IPS-18a (cell line): ENCODE measurements at regions not wholly inside any gene's neighbourhood (a gene's known extent, or its start where the extent isn't known, plus 50 kb on each side); places are given as distances from the start of the nearest gene placed in this dataset.
"Not testable (repeated sequence)": the region's sequence is repeated elsewhere in the genome, so short reads cannot be mapped to it uniquely, and the experiment has no call there.

Experiments used
- H3K27ac ChIP-seq: one replicate; pipeline ENCODE4 v1.5.1; 2013; ENCODE audit warnings: low read length
- H3K27me3 ChIP-seq: one replicate; pipeline ENCODE4 v1.6.1; 2013; ENCODE audit warnings: mild to moderate bottlenecking, low read length; ENCODE audit not compliant: control insufficient read depth, insufficient read depth
- H3K36me3 ChIP-seq: one replicate; pipeline ENCODE4 v1.6.1; 2013; ENCODE audit warnings: low read depth, low read length; ENCODE audit not compliant: control insufficient read depth
- H3K4me1 ChIP-seq: one replicate; pipeline ENCODE4 v1.6.1; 2013; ENCODE audit warnings: low read depth, low read length; ENCODE audit not compliant: control insufficient read depth
- H3K4me3 ChIP-seq: one replicate; pipeline ENCODE4 v1.5.1; 2013; ENCODE audit warnings: low read length
- H3K9ac ChIP-seq: one replicate; pipeline ENCODE4 v1.6.1; 2013; ENCODE audit warnings: mild to moderate bottlenecking, low read length, moderate library complexity
- H3K9me3 ChIP-seq: one replicate; pipeline ENCODE4 v1.6.1; 2013; ENCODE audit warnings: low read depth, low read length; ENCODE audit not compliant: control insufficient read depth

DNA sequence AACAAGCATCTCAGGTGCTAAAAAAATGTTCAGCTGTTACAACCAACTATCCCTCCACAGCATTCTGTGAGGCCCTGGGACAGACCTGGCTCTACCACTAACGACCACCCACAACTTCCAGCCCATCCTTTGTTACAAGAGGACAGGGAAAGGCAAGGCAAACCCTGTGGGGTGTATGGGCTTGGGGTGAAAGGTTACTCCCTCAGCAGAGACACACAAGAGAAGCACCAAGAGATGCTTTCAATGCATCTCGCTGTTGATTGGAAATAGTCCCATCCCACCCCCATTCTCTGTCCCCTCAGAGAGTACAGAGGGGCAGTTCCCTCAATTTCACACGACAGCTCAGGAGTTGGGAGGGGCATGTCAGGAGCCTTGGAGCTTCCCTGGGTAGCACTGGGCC is 234.1 kb downstream of the CAAP1 start:
- H3K27ac ChIP-seq = no peak overlapping the region
- no peaks in the 10 kb centered on the region for H3K36me3 ChIP-seq
- H3K4me3 ChIP-seq = no peak overlapping the region
- H3K9ac ChIP-seq = no peak overlapping the region
- H3K9me3 ChIP-seq = no peaks in the 10 kb centered on the region
- no peaks in the 10 kb centered on the region for H3K4me1 ChIP-seq
- no peaks in the 10 kb centered on the region for H3K27me3 ChIP-seq

DNA sequence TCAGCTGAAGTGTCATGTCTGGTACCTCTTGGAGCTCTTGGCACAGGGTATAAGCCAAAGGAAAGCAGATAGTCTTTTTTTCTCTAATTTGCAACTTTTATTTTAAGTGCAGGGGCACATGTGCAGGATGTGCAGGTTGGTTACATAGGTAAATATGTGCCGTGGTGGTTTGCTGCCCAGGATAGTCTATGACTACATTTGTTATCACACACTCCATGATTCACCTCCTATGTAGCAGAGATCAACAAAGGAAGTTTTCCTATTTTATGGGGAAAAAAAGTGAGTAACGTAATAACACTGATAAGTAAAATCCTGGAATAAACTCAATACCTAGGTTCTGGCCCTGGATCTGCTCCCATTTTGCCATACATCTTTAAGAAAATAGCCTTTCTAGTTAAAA is 234.6 kb downstream of the CAAP1 start:
- no peak overlapping the region for H3K4me3 ChIP-seq
- H3K4me1 ChIP-seq = no peaks in the 10 kb centered on the region
- no peaks in the 10 kb centered on the region for H3K9me3 ChIP-seq
- no peaks in the 10 kb centered on the region for H3K36me3 ChIP-seq
- no peak overlapping the region for H3K27ac ChIP-seq
- no peak overlapping the region for H3K9ac ChIP-seq
- no peaks in the 10 kb centered on the region for H3K27me3 ChIP-seq

DNA sequence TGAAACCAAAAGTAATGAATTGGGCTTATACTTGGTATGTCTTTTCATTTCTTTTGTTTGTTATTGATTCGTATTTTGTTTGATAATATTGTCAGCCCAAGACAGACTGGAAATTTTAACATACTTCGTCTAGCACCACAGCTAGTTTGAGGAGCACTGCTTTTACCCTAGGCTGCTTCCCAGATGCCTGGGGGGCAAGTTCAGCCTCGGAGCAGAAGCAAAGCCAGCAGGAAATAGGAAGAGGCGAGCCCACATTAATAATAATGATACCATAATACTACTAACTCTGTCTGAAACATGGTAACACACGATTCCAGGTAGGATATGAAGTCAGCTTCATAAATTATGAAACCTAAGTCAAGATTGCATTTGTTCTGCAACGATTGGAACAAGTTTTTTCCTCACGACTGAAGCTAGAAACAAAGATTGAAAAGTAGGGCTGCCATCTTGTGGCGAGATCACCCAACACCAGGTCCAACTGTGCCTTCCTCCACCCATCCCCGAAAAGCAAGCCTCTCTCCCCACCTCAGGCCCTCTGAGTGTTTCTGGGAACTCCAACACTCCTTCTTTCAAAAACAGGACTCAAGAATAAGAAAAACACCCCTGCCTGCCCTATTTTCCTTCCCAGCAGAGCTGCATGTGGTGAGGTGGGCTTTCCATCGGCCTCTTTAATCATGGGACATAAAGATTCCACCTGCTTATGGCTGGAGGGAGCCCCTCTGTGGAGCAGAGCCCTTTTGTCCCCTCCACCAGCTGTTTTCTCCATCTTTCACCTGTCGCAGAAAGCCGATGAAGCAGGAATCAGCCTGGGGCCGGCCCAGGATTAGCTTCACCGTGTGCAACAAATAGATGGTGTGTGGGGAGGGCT is 236.4 kb downstream of the CAAP1 start:
- Histone ChIP-seq H3K4me1 (no peaks in the 10 kb centered on the region), H3K4me3 (no peak overlapping the region), H3K9ac (no peak overlapping the region), H3K36me3 (no peaks in the 10 kb centered on the region), H3K27me3 (no peaks in the 10 kb centered on the region), H3K27ac (no peak overlapping the region), H3K9me3 (no peaks in the 10 kb centered on the region)

DNA sequence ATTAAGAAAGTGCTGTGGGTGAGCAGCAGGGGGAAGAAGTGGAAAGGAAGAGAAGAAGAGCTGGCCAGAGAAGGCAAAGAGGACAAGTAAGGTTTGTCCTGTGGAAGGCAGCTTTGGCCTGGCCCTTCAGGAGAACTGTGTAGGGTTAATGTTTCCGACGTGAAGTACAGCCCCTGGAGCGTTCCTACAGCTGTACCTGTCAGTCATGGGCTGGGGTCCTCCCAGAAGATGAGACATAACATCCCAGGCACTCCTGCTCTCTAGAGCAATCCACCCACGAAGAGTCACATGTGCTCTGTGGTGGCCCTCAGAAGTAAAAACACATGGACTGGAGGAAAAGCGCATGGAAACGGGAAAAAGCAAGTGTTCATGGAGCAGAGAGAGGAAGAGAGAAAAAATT is 237.4 kb downstream of the CAAP1 start:
- no peak overlapping the region for H3K9ac ChIP-seq
- H3K4me1 ChIP-seq = no peaks in the 10 kb centered on the region
- no peak overlapping the region for H3K27ac ChIP-seq
- no peaks in the 10 kb centered on the region for H3K27me3 ChIP-seq
- no peaks in the 10 kb centered on the region for H3K36me3 ChIP-seq
- no peaks in the 10 kb centered on the region for H3K9me3 ChIP-seq
- H3K4me3 ChIP-seq = no peak overlapping the region

DNA sequence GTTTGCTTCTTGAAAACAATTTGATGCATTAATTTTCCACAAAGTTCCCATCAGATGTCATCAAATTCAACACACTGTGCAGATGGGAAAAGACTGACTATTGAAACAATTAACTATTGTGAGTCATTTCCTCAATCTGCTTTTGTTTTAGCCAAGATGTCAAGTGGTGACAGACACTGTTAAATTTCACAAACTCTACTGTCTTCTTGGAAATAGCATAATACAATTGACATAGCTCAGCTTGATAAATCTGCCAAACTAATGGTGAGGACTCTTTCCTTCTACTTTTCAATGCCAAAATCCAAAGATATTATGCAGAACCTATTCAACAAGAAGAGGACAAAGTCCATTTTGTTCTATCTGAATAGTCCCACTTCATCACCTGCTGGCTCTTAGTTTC is 242.3 kb downstream of the CAAP1 start:
- Histone ChIP-seq H3K9ac (no peak overlapping the region), H3K4me1 (no peaks in the 10 kb centered on the region), H3K36me3 (no peaks in the 10 kb centered on the region), H3K9me3 (no peaks in the 10 kb centered on the region), H3K27me3 (no peaks in the 10 kb centered on the region), H3K27ac (no peak overlapping the region), H3K4me3 (no peak overlapping the region)

DNA sequence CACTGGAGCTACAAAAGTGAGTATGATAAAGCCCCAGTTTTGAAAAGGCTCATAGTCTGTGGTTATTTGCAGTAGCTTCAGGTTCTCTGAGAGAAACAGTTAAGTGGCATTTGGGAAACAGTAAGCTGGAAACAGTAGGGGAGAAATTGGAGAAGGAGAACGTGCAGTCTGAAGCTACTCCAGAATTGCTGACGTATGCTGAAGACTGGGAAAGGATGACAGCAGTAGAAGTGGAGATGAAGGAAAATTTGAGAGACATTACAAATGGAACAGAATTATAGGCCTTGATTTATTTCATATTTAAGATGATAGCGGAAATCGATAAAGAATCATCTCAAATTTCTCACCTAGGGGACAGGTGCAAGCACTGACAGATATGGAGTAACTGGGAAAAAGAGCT is 248.8 kb downstream of the CAAP1 start:
- Histone ChIP-seq H3K27me3 (no peaks in the 10 kb centered on the region), H3K36me3 (no peaks in the 10 kb centered on the region), H3K9ac (no peak overlapping the region), H3K4me3 (no peak overlapping the region), H3K4me1 (no peaks in the 10 kb centered on the region), H3K27ac (no peak overlapping the region), H3K9me3 (no peaks in the 10 kb centered on the region)

DNA sequence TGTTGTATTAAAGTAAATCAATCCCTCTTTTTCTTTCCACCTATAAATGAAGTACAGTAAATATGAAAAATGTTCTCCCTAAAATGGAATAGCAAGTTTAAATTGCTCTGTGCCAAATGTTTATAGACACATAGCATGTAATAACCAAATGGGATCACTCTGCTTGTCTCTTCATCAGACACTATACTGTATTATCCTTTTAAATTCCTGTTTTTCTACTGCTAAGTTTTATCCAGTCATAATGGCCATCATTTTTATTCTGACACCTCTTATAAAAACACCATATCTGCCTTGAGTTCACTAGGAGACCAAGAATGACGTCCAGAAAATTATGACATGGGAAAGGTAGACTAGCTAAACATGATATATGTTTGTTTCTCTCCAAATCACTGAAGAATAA is 252.8 kb downstream of the CAAP1 start:
- H3K36me3 ChIP-seq = no peaks in the 10 kb centered on the region
- H3K4me1 ChIP-seq = peaks cover 15% of the 10 kb centered on the region
- no peaks in the 10 kb centered on the region for H3K9me3 ChIP-seq
- no peak overlapping the region for H3K9ac ChIP-seq
- no peak overlapping the region for H3K4me3 ChIP-seq
- no peaks in the 10 kb centered on the region for H3K27me3 ChIP-seq
- no peak overlapping the region for H3K27ac ChIP-seq

DNA sequence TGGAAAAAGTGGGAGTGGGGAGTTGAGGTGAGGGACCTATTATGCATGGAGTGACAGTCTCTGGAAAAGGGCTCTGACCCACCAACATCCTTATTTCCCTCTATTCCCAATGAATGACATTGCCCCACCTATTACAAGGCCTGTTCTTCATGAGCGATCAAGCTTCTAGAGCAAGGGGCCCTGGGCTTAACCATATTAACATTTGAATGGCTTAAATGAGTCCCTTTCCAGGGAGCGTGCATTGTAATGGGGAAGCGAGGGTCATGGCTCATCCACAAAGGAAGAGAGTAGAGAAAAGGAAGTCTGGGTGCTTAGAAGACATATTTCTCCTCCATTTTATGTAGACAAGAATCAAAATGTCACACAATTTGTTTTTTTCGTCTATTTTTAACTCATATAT is 255.5 kb downstream of the CAAP1 start:
- Histone ChIP-seq H3K4me1 (peaks cover 15% of the 10 kb centered on the region), H3K4me3 (no peak overlapping the region), H3K36me3 (no peaks in the 10 kb centered on the region), H3K27ac (no peak overlapping the region), H3K27me3 (no peaks in the 10 kb centered on the region), H3K9me3 (no peaks in the 10 kb centered on the region), H3K9ac (no peak overlapping the region)

DNA sequence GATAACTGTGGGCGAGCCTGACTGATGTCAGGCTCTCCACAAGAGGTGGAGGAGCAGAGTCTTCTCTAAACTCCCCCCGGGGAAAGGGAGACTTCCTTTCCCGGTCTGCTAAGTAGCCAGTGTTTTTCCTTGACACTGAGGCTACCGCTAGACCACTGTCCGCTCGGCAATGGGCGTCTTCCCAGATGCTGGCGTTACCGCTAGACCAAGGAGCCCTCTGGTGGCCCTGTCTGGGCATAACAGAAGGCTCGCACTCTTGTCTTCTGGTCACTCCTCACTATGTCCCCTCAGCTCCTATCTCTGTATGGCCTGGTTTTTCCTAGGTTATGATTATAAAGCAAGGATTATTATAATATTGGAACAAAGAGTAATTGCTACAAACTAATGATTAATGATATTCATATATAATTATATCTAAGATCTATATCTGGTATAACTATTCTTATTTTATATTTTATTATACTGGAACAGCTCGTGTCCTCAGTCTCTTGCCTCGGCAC is 278.7 kb downstream of the CAAP1 start:
- H3K4me1 ChIP-seq, H3K27ac ChIP-seq, H3K4me3 ChIP-seq, H3K9ac ChIP-seq, H3K36me3 ChIP-seq, H3K9me3 ChIP-seq, H3K27me3 ChIP-seq: not testable (repeated sequence)

DNA sequence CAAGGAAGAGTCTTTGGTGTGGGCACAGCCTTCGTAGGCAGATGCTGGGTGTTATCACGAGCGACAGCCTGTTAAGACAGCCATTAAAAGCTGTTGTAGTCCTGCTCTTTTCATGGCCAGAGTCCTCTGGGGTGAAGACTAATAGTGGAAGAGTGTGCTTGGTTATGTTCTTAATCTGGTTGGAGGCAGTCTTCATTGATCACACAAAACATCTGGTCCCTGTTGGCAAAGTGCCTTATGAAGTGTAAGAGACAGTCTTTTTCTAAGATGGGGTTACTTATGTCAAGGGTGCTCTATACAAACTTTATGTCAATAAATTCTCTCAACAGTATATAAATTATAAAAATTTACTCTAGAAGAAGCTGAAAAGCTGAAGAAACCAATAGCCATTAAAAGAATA is 280.4 kb downstream of the CAAP1 start:
- H3K36me3 ChIP-seq = no peaks in the 10 kb centered on the region
- no peak overlapping the region for H3K4me3 ChIP-seq
- H3K27me3 ChIP-seq = no peaks in the 10 kb centered on the region
- no peaks in the 10 kb centered on the region for H3K9me3 ChIP-seq
- peaks cover 3% of the 10 kb centered on the region for H3K4me1 ChIP-seq
- H3K27ac ChIP-seq = no peak overlapping the region
- H3K9ac ChIP-seq = no peak overlapping the region

DNA sequence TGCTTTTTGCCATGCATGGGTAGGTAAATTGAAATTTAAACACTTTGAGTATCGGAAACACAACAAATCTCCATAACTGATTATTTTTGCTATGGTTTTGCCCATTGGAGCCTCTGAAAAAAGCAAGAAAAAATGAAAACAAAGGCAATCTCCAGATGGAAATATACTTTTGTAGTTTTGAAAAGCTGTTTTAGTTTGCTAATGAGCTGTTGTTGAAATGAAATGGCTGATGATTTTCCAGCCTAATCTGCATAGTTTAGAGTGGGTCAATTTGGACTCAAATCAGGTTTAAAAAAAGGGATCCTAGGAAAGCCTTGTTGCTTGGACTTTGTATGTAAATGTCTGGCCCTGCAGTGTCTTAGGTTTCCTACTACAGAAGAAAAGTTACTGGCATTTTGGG is 285.8 kb downstream of the CAAP1 start:
- Histone ChIP-seq H3K4me1 (peaks cover 16% of the 10 kb centered on the region), H3K36me3 (no peaks in the 10 kb centered on the region), H3K4me3 (no peak overlapping the region)

DNA sequence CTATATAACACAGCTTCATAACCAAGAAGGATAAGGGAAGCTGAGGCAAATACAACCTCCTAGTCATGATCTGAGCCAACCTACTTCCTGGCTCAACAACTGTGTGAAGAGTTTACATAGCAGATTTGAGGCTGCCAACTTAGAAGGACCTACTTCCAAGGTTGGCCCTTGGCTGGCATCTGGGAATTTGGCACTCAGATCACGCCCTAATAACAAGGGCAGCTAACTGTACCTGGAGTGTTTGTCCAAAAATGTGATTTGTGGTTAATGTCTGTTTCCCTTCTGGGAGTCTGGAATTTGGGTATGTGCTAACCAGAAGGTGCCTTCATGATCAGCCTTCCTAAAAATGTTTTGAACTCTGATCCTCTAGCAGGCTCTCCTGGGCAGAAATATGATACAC is 287.2 kb downstream of the CAAP1 start:
- peaks cover 16% of the 10 kb centered on the region for H3K4me1 ChIP-seq
- no peak overlapping the region for H3K9ac ChIP-seq
- no peaks in the 10 kb centered on the region for H3K36me3 ChIP-seq
- H3K27me3 ChIP-seq = no peaks in the 10 kb centered on the region
- no peaks in the 10 kb centered on the region for H3K9me3 ChIP-seq
- no peak overlapping the region for H3K27ac ChIP-seq
- H3K4me3 ChIP-seq = no peak overlapping the region

More for the DNA sequence above, 285.8 kb downstream of the CAAP1 start:
- Histone ChIP-seq H3K9ac (no peak overlapping the region), H3K9me3 (no peaks in the 10 kb centered on the region), H3K27me3 (no peaks in the 10 kb centered on the region), H3K27ac (no peak overlapping the region)
